ENCODE measurements at regions not wholly inside any gene's neighbourhood (a gene's known extent, or its start where the extent isn't known, plus 50 kb on each side); places are given as distances from the start of the nearest gene placed in this dataset.

- TF ChIP-seq, protein P1, sequence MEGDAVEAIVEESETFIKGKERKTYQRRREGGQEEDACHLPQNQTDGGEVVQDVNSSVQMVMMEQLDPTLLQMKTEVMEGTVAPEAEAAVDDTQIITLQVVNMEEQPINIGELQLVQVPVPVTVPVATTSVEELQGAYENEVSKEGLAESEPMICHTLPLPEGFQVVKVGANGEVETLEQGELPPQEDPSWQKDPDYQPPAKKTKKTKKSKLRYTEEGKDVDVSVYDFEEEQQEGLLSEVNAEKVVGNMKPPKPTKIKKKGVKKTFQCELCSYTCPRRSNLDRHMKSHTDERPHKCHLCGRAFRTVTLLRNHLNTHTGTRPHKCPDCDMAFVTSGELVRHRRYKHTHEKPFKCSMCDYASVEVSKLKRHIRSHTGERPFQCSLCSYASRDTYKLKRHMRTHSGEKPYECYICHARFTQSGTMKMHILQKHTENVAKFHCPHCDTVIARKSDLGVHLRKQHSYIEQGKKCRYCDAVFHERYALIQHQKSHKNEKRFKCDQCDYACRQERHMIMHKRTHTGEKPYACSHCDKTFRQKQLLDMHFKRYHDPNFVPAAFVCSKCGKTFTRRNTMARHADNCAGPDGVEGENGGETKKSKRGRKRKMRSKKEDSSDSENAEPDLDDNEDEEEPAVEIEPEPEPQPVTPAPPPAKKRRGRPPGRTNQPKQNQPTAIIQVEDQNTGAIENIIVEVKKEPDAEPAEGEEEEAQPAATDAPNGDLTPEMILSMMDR (conservative IDR thresholded peaks at IDR 0.05) = no peak
- TF ChIP-seq EZH2 (IDR thresholded peaks at IDR 0.05; ENCODE audit: low read depth) = no peak
Measured at GRCh38 chr1:222314839-222315238, 233.1 kb downstream of the HHIPL2 start.

Measured in PC-9 (cell line).